Hepatocyte (in vitro differentiated cells): ENCODE measurements at regions not wholly inside any gene's neighbourhood (a gene's known extent, or its start where the extent isn't known, plus 50 kb on each side); places are given as distances from the start of the nearest gene placed in this dataset.

ENCODE experiments used
- DNase-seq: peaks from one replicate; pipeline ENCODE4 v3.0.0-alpha.2; 2016; ENCODE audit warnings: low spot score
- H2AFZ ChIP-seq: fragments of 200-600 bp; sonication (generic); 2 replicates; pipeline ENCODE4 v1.6.0; 2016; ENCODE audit warnings: antibody characterized with exemption, mild to moderate bottlenecking
- H3K27ac ChIP-seq: fragments of 200-600 bp; sonication (generic); 2 replicates; pipeline ENCODE4 v1.5.1; 2016; ENCODE audit warnings: mild to moderate bottlenecking
- H3K27me3 ChIP-seq: fragments of 200-600 bp; sonication (generic); 2 replicates; pipeline ENCODE4 v1.6.1; 2016
- H3K36me3 ChIP-seq: fragments of 200-600 bp; sonication (generic); replicated peaks from 2 replicates; pipeline ENCODE4 v1.5.1; 2016; ENCODE audit warnings: low read depth; ENCODE audit not compliant: insufficient read depth
- H3K4me1 ChIP-seq: fragments of 200-600 bp; sonication (generic); 2 replicates; pipeline ENCODE4 v1.5.1; 2016; ENCODE audit warnings: mild to moderate bottlenecking, moderate library complexity; ENCODE audit not compliant: insufficient read depth
- H3K4me2 ChIP-seq: fragments of 200-600 bp; sonication (generic); 2 replicates; pipeline ENCODE4 v1.6.0; 2016
- H3K4me3 ChIP-seq: fragments of 200-600 bp; sonication (generic); 2 replicates; pipeline ENCODE4 v1.5.1; 2016; ENCODE audit warnings: mild to moderate bottlenecking
- H3K79me2 ChIP-seq: fragments of 200-600 bp; sonication (generic); 2 replicates; pipeline ENCODE4 v1.6.0; 2017; ENCODE audit warnings: mild to moderate bottlenecking
- H3K9me2 ChIP-seq: fragments of 200-600 bp; sonication (generic); replicated peaks from 2 replicates; pipeline ENCODE4 v1.6.0; 2017; ENCODE audit warnings: mild to moderate bottlenecking; ENCODE audit not compliant: insufficient read depth
- H3K9me3 ChIP-seq: fragments of 200-600 bp; sonication (generic); 2 replicates; pipeline ENCODE4 v1.5.1; 2016; ENCODE audit warnings: low read depth, mild to moderate bottlenecking
- H4K20me1 ChIP-seq: fragments of 200-600 bp; sonication (generic); 2 replicates; pipeline ENCODE4 v1.6.0; 2016; ENCODE audit warnings: mild to moderate bottlenecking; ENCODE audit not compliant: insufficient read depth, poor library complexity, severe bottlenecking
- EZH2 ChIP-seq: fragments of 200-600 bp; sonication (generic); IDR thresholded peaks from 2 replicates; pipeline ENCODE4 v1.6.1; 2016; ENCODE audit warnings: antibody characterized with exemption, mild to moderate bottlenecking, borderline replicate concordance
- EZH2phosphoT487 ChIP-seq: fragments of 200-600 bp; sonication (generic); IDR thresholded peaks from one replicate; pipeline ENCODE4 v1.6.1; 2018; ENCODE audit warnings: antibody characterized with exemption, mild to moderate bottlenecking, low read depth, moderate library complexity; ENCODE audit not compliant: unreplicated experiment, severe bottlenecking
- WGBS: methylation state at CpG from one replicate; pipeline ENCODE4 v1.1.6; 2016; ENCODE audit warnings: low lambda C conversion rate; ENCODE audit errors: missing lambda C conversion rate; 5-methylcytosine and 5-hydroxymethylcytosine counted together
- TF ChIP-seq, protein P1 (sequence below): fragments of 200-600 bp; sonication (generic); IDR thresholded peaks from 2 replicates; pipeline ENCODE4 v1.5.1; 2016; ENCODE audit warnings: antibody characterized with exemption, mild to moderate bottlenecking; ENCODE audit not compliant: poor library complexity

DNA sequence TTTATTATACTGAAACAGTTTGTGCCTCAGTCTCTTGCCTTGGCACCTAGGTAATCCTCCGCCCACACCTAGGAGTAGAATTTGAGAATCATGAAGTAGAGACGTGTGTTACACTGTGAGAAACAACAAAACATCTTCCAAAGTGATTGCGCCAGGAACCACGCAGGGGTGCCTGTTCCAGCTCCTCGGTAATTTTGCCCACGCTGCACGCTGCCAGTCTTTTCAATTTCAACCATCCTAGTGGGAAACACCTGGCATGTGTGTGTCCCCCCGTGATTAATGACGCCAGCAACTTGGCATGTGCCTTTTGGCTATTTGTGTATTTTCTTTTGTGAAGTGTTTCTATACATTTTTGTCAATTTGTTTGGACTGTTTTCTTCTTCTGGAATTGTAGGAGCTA is 919.1 kb downstream of the BRD1 start:
- Histone ChIP-seq H3K4me1 (no peaks in the 10 kb centered on the region), H3K9me3 (no peaks in the 10 kb centered on the region), H3K4me2 (no peak overlapping the region), H3K36me3 (no peaks in the 10 kb centered on the region), H3K27ac (no peak overlapping the region), H2AFZ (no peak overlapping the region), H3K4me3 (no peak overlapping the region), H3K79me2 (no peaks in the 10 kb centered on the region), H3K9me2 (no peaks in the 10 kb centered on the region), H3K27me3 (peaks cover 6% of the 10 kb centered on the region), H4K20me1 (no peaks in the 10 kb centered on the region)
- TF ChIP-seq EZH2phosphoT487 (no peak), EZH2 (no peak)
- TF ChIP-seq, protein P1, sequence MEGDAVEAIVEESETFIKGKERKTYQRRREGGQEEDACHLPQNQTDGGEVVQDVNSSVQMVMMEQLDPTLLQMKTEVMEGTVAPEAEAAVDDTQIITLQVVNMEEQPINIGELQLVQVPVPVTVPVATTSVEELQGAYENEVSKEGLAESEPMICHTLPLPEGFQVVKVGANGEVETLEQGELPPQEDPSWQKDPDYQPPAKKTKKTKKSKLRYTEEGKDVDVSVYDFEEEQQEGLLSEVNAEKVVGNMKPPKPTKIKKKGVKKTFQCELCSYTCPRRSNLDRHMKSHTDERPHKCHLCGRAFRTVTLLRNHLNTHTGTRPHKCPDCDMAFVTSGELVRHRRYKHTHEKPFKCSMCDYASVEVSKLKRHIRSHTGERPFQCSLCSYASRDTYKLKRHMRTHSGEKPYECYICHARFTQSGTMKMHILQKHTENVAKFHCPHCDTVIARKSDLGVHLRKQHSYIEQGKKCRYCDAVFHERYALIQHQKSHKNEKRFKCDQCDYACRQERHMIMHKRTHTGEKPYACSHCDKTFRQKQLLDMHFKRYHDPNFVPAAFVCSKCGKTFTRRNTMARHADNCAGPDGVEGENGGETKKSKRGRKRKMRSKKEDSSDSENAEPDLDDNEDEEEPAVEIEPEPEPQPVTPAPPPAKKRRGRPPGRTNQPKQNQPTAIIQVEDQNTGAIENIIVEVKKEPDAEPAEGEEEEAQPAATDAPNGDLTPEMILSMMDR = no peak
- 93% methylated on average over 9 of the region's 9 CpGs for WGBS
- DNase-seq = no peak

DNA sequence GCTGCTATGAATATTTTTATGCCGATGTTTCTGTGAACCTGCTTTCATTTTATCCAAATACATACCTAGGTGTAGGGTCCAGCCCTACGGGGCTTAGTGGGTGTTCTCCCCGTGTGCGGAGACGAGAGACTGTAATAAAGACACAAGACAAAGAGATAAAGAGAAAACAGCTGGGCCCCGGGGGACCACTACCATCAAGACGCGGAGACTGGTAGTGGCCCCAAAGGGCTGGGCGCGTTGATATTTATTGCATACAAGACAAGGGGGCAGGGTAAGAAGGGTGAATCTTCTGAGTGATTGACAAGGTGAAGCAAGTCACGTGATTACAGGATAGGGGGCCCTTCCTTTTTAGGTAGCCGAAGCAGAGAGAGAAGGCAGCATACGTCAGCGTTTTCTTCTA is 920.1 kb downstream of the BRD1 start:
- H2AFZ ChIP-seq = no peak overlapping the region
- DNase-seq = no peak
- H3K27ac ChIP-seq = no peak overlapping the region
- H3K79me2 ChIP-seq = no peaks in the 10 kb centered on the region
- H4K20me1 ChIP-seq = no peaks in the 10 kb centered on the region
- no peak overlapping the region for H3K4me3 ChIP-seq
- no peaks in the 10 kb centered on the region for H3K36me3 ChIP-seq
- peaks cover 6% of the 10 kb centered on the region for H3K27me3 ChIP-seq
- TF ChIP-seq EZH2 (no peak), EZH2phosphoT487 (no peak)
- TF ChIP-seq, protein P1 = no peak
- H3K9me2 ChIP-seq = no peaks in the 10 kb centered on the region
- no peaks in the 10 kb centered on the region for H3K4me1 ChIP-seq
- 70% methylated on average over 14 of the region's 14 CpGs for WGBS
- no peaks in the 10 kb centered on the region for H3K9me3 ChIP-seq
- no peak overlapping the region for H3K4me2 ChIP-seq

DNA sequence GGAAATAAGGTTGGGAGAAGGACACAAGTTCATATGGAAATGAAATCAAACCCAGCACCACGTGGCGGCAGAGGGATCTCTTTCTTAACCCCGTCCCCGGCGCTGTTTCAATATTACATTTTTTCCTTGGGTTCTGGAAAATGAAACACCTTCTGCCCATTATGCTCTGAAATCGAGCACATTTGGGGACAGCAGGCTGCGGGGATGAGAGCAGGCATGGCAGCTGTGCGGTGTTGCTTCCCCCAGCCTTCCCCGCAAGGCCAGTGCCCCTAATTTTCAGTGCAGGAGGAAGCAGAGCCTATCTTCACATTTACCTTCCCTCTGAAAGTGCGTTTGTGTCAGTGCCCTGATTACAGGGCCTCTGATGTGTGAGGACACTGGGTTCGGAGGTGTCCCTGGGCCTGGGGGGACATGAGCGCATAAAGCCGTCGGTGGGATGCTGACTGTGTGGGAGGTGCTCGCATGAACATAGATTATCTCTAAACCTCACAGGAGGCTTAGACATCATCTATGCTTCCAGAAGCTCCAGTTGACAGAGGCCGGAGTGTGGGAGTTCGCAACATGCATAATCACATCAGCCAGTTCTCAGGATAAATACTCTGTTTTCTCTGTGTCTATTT is 921.3 kb downstream of the BRD1 start:
- Histone ChIP-seq H3K79me2 (no peaks in the 10 kb centered on the region), H3K4me2 (no peak overlapping the region), H3K36me3 (no peaks in the 10 kb centered on the region), H4K20me1 (no peaks in the 10 kb centered on the region), H3K9me2 (no peaks in the 10 kb centered on the region), H3K9me3 (no peaks in the 10 kb centered on the region), H2AFZ (no peak overlapping the region), H3K4me1 (no peaks in the 10 kb centered on the region), H3K27me3 (peaks cover 6% of the 10 kb centered on the region), H3K27ac (no peak overlapping the region), H3K4me3 (no peak overlapping the region)
- no peak for DNase-seq
- TF ChIP-seq EZH2phosphoT487 (no peak), EZH2 (no peak)
- TF ChIP-seq, protein P1 = no peak
- 85% methylated on average over 16 of the region's 17 CpGs for WGBS
